Panc1 (cell line): ENCODE measurements at regions not wholly inside any gene's neighbourhood (a gene's known extent, or its start where the extent isn't known, plus 50 kb on each side); places are given as distances from the start of the nearest gene placed in this dataset.

Experiments
- POLR2AphosphoS5 ChIP-seq: IDR thresholded peaks from 2 replicates; pipeline ENCODE4 v1.6.1; 2012; ENCODE audit warnings: mild to moderate bottlenecking, low read depth, low read length, moderate library complexity
- REST ChIP-seq, 2 experiments: IDR thresholded peaks; 2 replicates each; pipeline ENCODE4 v1.6.1; 2011 to 2012; ENCODE audit warnings: low read depth in 2 of 2, control low read depth in 1 of 2, low read length in 1 of 2, mild to moderate bottlenecking in 1 of 2, moderate library complexity in 1 of 2; ENCODE audit not compliant: insufficient read depth in 1 of 2
- SIN3A ChIP-seq: IDR thresholded peaks from 2 replicates; pipeline ENCODE4 v1.6.1; 2012; ENCODE audit warnings: low read depth, mild to moderate bottlenecking, low read length, moderate library complexity, borderline replicate concordance; ENCODE audit not compliant: insufficient read depth
- TF ChIP-seq, protein P1 (sequence below): fragments of 450-650 bp; IDR thresholded peaks from 2 replicates; pipeline ENCODE4 v1.5.1; 2017; ENCODE audit warnings: mild to moderate bottlenecking

DNA sequence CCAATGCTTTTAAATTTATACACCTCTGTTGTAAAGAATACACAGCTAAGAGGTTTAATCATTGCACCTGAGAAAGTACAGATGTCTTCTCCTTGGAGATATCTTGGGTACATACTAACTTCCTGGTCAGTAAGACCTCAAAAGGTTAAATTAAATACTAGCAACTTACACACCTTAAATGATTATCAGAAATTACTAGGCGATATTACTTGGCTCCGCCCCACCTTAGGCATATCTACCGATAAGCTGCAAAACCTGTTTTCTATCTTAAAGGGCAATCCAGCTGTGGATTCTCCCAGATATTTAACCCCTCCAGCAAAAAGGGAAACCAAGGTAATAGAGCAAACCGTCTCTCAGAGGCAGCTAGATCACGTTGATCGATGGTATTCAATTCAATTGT is 819.4 kb downstream of the FAM133A start:
- TF ChIP-seq, protein P1, sequence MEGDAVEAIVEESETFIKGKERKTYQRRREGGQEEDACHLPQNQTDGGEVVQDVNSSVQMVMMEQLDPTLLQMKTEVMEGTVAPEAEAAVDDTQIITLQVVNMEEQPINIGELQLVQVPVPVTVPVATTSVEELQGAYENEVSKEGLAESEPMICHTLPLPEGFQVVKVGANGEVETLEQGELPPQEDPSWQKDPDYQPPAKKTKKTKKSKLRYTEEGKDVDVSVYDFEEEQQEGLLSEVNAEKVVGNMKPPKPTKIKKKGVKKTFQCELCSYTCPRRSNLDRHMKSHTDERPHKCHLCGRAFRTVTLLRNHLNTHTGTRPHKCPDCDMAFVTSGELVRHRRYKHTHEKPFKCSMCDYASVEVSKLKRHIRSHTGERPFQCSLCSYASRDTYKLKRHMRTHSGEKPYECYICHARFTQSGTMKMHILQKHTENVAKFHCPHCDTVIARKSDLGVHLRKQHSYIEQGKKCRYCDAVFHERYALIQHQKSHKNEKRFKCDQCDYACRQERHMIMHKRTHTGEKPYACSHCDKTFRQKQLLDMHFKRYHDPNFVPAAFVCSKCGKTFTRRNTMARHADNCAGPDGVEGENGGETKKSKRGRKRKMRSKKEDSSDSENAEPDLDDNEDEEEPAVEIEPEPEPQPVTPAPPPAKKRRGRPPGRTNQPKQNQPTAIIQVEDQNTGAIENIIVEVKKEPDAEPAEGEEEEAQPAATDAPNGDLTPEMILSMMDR: no peak
- TF ChIP-seq REST (IDR thresholded peaks at IDR 0.05; ENCODE audit: insufficient read depth in 1 of 2, low read depth in 2 of 2, low read length in 1 of 2): no peak
- no peak for TF ChIP-seq SIN3A
- no peak for TF ChIP-seq POLR2AphosphoS5
